Activated gamma-delta T cell treated with anti-CD3 and anti-CD28 coated beads, Interleukin-2, amount 50 U/mL, for 16 hours (primary cell): ENCODE measurements at regions not wholly inside any gene's neighbourhood (a gene's known extent, or its start where the extent isn't known, plus 50 kb on each side); places are given as distances from the start of the nearest gene placed in this dataset.
"Not testable (repeated sequence)": the region's sequence is repeated elsewhere in the genome, so short reads cannot be mapped to it uniquely, and the experiment has no call there.

ENCODE experiments used
- DNase-seq: peaks from one replicate; pipeline ENCODE4 v3.0.0-alpha.2; 2020; ENCODE audit warnings: low read depth

- DNase-seq: no peak
These were observed 74.6 kb downstream of the TMEM121 start for GRCh38 chr14:105600939-105601359.

DNA sequence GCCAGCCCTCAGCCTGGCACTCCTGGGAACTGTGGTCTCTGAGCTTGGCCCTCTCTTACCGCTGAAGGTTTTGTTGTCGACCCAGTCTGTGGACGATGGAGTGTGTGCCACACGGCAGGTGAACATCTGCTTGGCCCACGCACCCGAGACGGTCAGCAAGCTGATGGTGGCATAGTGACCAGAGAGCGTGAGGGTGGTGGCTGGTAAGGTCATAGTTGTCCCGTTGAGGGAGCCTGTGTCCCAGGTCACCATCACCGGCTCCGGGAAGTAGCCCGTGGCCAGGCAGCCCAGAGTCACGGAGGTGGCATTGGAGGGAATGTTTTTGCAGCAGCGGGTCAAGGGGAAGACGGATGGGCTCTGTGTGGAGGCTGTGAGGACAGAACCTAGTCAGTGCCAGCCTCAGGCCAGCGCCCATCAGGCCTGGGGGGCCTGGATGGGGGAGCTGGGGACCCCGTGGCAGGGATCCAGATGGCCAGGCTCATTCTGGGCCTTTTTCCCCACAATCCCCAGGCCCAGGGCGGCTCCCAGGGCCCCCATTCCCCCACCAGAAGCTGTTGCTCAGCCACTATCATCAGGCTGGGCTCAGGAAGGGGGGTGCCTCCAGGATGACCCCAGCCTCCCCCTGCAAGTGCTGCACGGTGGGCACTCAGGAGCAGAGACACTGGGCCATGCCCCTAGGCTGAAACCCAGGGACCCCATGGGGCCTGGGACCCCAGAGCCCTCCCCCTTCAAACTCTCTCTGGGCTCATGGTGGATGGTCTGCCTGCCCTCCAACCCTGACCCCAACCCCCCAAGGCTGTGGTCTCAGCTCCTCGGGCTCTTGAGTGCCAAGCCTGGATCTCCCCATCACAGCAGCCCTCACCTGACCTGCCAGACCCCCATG is 75.2 kb downstream of the TMEM121 start:
- DNase-seq: no peak

DNA sequence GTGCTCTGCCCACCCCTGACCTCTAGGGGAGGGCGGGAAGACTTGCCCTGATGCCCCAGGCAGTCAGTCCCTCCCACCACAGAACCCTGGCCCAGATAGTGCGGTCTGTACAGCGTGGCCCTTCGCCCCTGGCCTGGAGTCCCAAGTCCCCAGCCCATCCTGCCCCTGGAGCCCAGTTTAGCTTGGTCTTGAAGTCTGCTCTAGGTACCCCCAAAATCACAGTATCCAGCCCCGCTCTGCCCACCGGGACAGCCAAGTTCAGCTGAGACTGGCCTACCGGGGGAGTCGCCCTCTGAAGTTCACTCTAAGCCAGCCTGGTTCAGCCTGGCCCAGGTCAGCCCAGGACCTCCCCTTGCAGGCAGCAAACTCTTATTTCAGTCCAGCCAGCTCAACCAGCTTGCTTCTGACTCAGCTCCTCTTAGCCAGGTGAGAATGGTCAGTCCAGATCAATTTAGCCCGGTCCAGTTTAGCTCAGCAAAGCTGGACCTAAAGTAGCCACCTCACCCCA is 75.9 kb downstream of the TMEM121 start:
- no peak for DNase-seq

GRCh38 chr14:105602799-105603793 is 76.7 kb downstream of the TMEM121 start:
- no peak for DNase-seq

GRCh38 chr14:105604531-105605463 is 78.4 kb downstream of the TMEM121 start:
- not testable (repeated sequence) for DNase-seq

GRCh38 chr14:105605464-105606304 is 79.3 kb downstream of the TMEM121 start:
- DNase-seq: no peak

- DNase-seq: not testable (repeated sequence)
These were observed 80.1 kb downstream of the TMEM121 start for GRCh38 chr14:105606305-105606975.

DNA sequence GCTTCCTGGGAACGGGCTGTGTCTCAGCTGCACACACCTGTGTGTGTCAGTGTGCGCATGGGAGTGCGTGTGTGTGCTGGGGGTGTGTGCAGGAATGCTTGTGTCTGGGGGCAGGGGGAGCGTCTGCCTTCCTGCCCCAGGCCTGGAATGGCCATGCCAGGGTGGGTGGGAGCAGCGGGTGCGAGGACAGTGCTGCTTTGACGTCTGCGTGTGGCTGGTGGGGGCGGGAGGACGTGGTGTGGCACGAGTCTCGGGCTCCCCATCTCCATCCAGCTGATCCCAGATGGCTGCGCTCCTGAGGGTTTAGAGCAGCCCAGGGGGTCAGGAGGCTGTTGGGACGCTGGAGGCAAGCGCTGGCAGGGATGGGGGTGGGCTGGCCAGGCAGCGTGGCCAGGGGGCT is 80.6 kb downstream of the TMEM121 start:
- not testable (repeated sequence) for DNase-seq

DNA sequence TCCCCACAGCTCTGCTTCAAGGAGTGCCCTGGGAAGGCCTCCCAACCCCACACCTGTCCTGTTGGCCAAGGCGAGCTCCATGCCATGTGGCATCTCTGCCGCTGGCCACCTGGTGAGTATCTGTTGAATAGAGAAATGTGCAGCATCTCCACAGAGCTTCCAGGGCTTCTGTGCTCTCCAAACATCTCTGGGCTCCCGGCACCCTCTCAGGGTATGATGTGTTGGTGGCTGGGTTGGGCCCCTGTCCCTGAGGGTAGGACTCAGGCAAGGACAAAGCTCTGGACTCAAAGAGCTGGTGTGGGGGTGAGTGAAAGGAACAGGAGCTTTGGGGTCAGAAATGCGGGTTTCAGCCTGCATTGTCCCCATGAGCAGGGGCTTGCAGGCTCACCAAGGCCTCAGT is 88.6 kb downstream of the TMEM121 start:
- not testable (repeated sequence) for DNase-seq

- not testable (repeated sequence) for DNase-seq
These were observed 89.8 kb downstream of the TMEM121 start for GRCh38 chr14:105615986-105616801.

DNA sequence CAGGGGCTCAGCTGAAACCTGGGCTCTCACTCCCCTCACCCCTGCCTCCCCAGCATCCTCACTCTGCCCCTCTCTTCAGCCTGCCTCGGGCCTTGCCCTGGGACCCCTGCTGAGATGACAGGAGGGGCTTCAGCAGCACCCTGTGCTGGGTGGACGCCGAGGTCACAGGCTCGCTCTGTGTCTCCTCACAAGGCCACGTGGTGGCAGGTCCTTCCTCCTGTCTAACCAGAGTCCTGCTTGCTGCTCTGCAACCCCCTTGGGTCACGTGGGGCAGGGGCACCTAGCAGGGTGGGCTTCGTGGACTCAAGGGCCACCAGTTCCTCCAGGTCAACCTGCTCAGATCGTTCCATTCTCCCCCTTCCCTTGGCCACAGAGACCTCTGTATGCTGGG is 90.4 kb downstream of the TMEM121 start:
- DNase-seq: no peak

DNA sequence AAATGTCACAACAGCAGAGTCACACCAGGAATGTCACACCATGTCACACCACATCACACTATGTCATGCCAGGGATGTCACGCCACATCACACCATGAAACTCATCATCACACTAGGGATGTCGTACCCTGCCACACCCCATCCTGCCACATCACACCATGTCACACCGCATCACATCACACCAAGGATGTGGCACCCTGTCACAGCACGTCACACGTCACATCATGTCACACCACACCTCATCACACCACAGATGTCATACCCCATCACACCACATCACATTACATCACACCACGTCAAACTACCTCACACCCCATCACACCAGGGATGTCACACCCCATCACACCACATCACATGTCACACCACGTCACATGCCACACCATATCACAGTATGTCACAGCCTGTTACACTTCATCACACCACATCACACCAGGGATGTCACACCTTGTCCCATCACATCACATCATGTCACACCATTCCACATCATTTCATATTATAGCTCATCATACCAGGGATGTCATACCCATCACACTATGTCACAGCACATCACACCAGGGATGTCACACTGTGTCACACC is 90.9 kb downstream of the TMEM121 start:
- DNase-seq: no peak

DNA sequence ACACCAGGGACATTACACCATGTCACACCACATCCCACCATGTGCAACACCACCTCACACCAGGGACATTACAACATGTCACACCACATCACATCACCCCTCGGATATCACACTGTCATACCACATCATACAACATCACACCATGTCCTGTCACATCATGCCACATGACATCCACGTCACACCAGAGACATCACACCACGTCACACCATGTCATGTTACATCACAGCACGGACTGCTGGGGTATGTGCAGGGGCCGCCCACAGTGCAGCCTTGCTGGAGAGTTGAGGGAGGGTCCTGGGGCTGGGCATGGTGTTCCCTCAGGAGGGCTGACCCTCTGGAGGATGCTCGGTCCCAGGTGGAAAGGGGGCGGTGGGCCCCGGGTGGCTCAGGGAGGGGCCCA is 91.4 kb downstream of the TMEM121 start:
- not testable (repeated sequence) for DNase-seq

- DNase-seq: not testable (repeated sequence)
These were observed 92.9 kb downstream of the TMEM121 start for GRCh38 chr14:105619324-105619723.

GRCh38 chr14:105620178-105620864 is 93.9 kb downstream of the TMEM121 start:
- not testable (repeated sequence) for DNase-seq

- DNase-seq: not testable (repeated sequence)
These were observed 94.6 kb downstream of the TMEM121 start for GRCh38 chr14:105620865-105621471.
